GM19328 (cell line): ENCODE measurements at regions not wholly inside any gene's neighbourhood (a gene's known extent, or its start where the extent isn't known, plus 50 kb on each side); places are given as distances from the start of the nearest gene placed in this dataset.

Experiments
- ATAC-seq: cut with Tn5 transposase; IDR thresholded peaks from one replicate; pipeline ENCODE4 v1.9.1; 2021; ENCODE audit warnings: mild to moderate bottlenecking, moderate library complexity; ENCODE audit not compliant: unreplicated experiment

DNA sequence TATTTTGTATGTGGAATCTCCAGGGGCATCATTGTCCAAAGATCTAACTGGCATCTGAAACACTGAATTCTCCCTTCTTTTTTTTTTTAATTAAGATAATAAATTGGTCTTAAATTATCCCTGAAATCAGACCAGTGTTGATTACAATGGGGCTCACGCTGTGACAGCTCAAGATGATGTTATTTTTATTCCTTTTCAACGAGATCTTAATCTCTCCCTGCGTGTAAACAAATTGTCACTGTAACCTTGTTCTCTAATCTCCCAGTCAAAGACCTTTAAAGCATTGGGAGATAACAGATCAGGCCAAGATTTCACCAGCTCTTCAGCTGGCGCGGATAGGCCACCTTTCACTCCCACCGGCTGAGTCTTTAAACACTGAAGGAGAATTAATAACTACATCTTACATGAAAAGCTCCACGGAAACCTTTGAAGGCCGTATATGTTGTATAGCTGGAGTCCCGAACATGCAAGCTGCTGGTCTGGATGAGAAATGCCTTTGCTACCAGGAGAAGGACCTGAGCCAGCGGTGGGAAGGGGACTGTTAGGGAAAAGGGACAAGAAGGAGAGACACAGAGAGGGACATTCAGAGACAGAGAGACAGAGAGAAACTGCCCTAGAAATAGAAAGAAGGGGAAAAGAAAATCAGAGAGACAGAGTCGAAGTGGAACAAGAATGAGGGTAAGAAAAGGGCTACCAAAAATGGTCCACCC is 418.8 kb upstream of the NR2F2 start:
- ATAC-seq = no peak

DNA sequence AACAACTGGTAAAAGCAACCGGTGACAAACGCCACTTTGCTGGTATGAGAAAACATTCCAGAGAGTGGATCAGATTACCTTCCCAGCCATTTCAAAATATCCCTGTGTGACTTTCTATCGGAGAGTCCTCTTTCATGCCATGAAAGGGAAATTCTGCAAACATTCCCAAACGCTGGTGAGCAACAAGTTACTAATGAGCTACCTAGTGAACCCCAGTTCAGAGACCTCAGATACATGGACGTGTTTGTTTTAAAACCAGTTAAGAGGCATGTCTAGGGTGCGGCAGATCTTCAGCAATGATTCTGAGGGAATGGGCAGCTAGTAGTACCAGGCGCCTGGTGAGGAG is 418.2 kb upstream of the NR2F2 start:
- no peak for ATAC-seq

DNA sequence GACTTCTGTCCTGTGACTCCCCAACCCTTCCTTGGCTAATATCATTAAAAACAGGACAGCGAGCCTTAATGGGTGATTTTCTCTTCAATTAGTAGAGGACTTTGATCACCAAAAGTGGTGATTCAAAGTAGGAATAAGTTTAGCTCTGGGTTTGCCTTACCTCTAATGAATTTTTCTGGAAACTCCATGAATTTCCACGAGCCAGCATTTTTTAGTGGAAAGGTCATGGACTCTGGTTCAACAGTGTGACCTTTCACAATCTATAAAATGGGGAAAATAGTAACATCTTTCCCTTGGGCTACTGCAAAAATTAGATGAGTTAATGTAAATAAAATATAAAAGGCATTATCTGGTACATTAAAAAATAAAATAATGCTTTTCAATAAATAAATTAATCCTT is 417.8 kb upstream of the NR2F2 start:
- ATAC-seq = no peak

DNA sequence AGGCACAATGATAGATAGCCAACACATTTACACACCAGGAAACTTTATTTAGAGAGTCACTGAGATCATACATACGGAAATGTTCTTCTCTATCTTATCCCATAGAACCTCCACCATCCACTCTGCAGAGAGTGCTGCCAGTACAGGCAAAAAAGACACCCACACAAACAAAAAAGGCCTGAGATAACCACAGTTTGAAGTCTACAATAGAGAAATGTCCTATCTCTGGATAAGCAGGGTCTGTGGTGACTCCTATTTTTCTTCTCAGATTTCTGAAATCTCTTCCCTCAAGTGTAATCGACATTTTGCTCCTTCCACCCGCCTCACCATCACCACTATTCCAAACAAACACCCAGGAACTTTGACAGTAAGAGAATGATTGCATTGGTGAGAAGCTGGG is 413.9 kb upstream of the NR2F2 start:
- ATAC-seq = no peak

DNA sequence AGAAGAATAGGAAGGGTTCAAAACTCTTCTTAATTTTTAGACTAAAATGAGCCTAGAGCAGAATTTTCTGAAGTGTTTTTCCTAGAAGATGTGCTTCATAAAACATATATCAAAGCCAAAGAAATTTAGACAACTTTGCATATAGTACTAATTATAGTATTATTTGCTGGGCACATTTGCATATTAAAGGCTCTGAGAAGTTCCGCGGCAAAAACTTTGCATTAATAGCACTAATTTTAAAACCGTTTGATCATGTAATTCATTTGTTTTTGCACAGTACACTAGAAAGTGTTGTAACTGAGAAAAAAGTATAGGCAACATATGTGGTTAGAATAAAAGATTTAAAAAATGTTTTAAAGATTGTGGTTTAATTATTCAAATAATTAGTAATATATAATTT is 412.0 kb upstream of the NR2F2 start:
- no peak for ATAC-seq

DNA sequence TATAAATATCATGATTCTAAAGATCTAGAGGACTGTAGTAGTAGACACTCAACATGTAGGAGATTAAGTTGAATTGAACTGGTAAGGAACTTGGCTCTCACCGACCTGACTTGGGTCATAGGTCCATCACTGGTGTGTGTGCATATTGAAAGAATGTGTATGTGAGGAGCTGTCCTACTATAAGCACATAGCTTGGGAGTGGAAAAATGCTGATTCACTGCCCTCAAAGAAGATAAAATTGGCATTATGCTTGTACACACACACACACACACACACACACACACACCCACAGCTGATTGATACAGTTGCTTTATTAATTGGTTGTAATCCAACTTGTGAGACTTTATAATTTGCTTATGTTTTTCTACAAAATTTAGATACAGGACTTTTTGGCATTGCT is 411.0 kb upstream of the NR2F2 start:
- ATAC-seq = no peak

DNA sequence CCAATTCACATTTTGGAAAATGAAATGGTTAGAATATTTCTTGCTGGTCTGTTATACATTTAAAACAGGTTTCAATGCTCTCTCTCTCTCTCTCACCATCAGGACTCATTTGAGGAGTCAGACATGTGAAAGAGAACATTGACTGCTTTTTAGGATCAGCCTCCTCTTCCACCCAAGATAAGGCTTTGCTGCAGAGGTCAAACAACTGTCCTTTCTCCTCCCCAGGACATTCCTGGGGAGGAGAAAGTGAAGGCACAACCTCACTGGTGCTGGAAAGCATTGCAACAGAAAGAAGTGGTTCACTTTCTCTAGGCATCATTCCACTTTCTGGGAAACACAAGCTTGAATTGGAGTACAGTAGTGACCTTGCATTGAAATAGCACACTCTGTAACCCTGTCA is 409.1 kb upstream of the NR2F2 start:
- ATAC-seq = no peak

DNA sequence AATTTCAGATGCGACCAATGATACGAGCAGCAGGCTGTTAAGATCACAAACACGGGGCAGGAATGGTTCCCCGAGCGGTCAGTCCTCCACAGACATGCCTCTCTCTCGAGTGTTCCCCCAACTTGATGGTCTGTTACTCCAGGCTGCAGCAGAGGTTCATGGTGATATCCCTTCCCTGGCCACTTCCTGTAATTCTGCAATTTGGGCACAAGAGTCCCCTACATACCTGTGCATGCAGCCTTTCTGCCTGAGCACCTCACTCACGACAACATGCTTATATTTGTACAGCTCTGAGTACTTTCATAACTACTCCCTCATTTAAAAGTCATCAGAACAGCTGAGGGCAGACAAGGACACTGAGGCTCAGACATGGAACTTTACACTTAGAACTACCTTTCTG is 408.1 kb upstream of the NR2F2 start:
- ATAC-seq = no peak

DNA sequence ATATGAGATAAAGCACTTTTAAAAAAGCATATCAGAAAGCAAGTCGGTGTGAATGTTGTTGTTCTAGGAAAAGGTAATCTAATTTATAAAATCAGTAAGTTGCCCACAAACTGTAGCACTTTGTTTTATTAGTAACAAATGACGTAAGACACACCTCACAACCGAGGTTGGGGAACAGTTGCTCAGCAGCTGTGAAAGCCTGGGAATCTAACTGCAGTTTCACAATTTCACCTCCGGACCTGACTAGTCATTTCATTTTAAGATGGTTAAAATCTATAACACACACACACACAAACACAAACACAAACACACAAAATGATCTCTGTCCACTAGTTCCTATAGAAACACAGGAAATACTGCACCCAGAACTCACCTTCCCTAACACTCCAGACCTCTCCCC is 406.7 kb upstream of the NR2F2 start:
- ATAC-seq = no peak

DNA sequence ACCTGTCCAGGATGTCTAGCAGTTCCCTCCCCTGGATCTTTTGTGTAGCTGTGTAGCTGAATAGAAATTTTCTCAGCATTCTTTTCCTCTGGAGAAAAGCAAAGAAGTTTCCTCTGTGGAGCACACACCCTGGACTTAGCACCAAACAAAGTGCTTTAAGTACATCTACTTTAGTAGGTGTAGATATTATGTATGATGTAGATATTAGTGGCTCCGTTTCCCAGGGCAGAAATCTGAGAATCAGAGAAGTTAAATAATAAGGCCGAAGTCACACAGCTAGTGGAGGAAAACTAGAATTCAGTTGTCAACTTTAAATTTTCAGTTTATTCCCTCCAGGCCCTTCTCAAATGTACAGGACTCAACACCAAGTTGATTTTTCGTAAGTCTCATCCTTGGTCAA is 401.7 kb upstream of the NR2F2 start:
- ATAC-seq = no peak

DNA sequence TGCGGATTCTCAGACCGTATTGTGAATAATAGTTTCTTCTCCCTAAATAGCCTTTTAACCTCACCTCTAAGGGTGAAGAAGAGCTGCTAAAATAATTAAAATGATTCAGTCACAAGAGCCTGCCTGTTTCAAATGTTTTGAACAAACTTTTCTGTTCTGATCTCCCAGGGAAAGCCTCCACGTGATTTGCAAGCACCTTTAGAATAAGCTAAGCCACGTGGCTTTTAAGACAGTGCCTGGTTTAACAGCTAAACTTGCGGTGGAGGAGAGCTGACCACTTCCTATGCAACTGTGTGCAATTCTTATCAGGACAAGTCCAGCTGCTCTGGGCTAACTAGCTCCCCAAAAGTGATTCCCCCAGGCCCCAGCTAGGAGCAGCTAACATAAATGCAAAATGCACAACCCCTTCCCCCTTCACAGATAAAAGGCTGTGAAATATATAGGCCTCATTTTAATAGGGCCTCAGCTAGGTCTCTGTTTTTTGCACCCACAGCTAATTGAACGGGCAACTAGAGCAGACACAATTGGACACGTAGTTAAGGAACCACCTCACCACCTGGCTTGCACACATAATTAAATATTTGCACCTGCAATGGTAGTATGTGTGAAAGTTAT is 401.2 kb upstream of the NR2F2 start:
- no peak for ATAC-seq

DNA sequence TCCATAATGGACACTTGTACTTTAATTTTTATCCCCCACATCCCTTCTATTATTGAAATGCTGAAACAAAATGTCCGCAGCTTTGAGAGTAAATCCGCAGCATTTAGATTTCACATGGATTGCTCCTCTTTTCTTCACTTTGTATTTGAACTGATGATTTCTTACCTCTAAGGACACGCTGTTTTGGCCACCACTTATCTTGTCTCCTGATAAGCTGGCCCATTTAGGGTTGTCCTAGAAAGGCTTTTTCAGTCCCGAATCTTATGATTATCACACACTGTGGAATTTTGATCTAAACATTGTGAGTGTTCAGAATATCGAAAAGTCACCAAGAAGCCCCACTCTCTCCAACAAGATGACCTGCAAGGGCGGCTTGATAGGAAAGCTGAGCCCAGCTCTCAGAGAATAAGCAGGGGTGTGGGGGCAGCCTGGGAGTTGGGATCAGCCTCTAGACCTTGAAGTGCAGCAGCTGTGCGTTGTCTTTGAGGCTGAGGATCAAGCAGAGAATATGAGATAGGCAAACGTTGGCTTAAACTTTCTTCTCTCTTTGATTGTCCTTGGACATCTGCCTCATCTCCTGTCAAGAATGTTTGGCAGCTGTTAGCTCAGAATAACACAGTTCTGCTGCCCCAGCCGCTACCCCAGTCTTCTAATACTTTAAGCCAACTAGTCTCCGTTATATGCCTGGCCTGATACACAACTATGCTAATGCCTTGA is 399.7 kb upstream of the NR2F2 start:
- ATAC-seq = no peak

DNA sequence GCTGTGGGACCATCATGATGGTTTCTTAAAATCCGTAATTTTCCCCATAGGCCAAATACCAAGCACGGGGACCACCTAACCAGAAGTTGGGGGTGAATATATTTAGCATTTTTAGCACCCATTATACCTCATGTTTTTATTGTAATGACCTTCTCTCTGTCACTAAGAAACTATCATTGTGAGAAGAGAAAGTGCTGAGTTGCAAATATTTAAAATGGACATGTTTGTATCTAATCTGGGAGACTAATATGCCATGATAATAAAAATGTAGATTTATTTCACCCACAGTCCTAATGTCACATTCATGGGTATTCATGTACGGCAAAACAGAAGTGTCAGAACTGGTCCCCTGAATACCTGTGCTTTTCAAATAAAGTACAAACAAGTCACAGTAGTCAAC is 398.9 kb upstream of the NR2F2 start:
- no peak for ATAC-seq

DNA sequence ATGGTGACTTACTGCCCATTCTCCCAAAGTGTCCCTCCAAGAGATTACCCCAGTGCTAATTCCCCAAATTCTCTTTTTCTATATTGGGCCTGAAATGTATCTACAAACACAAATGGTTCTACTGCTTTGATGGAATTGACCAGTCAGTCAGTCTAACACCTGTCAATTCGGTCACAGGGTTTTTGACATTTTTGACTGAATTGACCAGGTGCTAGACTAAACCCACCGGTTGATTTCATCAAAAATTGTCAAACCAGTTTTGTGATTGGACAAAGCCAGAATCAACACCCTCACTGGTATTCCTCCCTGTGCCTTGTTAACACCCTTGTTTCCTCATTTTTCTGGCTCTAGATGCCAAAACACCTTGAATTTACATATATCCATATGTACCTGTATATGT is 398.4 kb upstream of the NR2F2 start:
- no peak for ATAC-seq

DNA sequence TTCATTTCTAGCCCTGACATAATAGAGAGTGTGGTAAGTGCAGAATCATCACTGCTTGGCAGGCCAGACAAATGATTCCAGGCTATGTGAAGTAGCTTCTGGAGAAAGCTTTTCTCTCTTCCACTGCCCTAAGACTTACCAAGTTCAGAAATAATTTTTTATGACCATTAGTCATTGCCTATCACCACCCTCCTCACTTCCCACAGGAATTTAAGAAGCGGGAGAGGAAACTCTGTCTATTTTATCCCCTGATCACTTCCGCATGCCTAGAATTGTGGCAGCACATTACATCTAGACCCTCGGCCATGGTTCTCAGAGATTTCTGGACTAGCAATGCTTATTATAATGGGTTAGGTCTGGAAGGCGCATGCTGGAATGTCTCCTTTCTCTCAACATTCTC is 397.8 kb upstream of the NR2F2 start:
- ATAC-seq = no peak

DNA sequence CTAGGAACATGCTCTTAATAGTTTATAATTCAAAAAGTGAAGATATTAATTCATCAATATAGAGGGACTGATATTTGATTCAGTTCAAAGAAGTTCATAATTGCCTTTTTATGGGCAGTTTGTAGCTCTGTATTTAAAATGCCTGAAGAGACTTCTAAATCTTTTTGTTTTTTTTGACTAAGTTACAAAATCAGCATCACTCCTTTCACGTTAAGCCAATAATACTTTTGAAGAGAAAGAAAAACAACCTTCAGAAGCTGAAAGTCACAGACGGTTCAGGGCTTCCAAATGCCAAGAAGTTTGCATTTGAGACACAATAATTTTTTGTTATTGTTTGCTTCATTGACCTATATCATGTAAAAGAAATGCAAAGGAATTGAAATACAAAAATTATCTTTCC is 394.6 kb upstream of the NR2F2 start:
- ATAC-seq = no peak

DNA sequence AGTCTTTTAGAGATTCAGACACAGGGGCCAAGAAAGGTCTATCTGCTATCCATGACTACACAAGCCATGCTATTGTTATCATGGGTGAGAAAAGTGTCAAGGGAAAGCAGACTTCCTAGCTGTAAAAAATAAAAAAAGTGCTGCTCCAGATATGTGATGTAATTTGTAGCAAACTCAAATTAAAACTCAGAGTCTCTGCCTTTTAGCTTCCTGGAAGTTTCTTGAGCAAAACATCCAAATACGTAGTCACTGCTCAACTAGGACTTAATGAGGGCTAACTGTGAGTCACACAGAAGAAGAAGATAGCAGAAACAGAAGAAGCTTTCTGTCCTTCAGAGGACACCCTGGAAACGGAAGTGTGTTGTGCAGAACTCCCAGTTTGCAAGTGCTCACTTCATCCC is 393.4 kb upstream of the NR2F2 start:
- ATAC-seq = no peak

DNA sequence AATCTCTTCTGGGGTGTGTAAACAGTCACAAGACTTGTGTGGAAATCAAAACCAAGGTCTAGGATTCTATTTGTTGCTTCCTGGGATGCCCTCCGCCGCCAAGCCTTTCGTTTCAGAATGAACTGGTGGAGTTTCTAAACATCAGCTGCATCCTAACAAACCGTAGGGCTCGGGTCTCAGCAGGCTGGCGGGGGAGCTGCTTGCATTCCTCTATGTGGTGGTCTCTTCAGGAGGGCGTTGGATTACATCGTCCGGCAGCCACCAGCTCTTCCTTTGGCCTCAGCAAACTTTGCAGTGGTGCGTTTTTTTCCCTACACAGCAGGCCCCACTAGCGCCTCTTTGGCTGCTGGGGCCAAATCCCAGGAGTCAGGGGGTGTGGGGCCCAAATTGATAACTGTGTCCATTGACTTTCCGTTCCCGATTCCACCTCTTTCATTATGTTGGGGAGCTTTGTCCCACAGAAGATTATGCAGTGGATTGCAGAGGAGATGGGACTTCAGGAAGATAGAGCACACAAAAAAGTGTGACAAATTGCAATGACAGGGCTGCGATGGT is 390.0 kb upstream of the NR2F2 start:
- no peak for ATAC-seq

DNA sequence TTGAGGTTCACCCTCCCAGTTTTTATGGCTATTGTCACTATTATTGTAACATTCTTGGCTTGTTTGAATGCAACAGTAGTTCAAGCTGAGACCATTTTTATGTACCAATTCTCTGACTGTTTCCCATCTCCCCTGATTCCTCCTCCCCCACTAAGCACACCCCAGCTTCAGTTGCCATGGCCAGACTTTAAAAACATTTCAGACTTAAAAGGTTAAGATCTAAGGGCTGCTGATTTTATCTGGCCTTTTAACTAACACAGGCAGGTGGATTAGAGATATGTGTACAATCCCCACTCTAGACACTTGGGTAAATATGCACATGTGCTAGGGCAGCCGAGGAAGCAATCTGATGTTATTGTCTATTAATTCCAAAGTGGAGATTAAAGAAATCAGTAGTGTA is 386.3 kb upstream of the NR2F2 start:
- no peak for ATAC-seq

DNA sequence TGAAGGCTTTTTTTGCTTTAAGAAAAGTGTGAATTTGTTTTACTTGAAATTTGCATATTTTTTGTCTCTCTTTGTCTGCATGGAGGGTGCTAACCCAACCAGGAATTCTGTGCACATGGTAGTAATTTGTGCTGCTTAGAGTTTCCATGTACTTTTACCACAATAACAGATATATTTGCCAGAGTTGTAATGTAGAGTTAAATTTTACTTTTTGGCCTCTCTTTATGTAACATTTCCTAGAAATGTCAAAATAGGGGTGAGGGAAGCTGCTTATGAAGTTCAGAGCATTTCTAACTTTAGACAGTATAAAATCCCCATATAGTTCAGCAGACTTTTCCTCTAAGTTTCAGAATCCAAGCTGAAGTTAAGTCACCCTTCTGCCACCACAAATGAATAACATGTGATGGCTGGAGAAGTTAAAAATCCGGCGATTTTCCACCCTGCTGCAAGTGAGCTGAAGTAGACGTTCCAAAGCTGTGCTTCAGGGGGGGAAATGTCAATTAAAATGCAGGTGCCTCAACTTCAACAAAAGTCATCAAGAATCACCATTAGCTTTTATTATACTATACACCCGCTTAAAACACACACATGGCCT is 385.7 kb upstream of the NR2F2 start:
- no peak for ATAC-seq

DNA sequence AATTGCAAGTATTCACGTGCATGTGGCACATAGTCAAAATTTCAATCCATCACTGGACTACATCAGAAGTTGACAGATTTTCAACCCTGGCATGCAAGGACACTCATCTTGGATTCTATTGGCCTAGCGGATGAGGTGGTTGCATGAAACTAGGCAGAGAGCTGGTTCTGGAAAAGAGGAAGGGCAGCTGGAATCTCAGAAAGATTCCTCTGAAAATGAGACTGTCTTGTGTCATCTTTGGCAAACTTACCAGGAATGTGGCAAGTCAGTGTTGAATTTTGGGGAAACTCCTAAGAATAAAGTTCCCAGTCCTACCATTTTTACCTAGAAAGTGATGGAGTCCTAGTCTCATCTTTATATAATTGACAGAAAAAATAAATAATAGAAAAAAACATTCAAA is 384.3 kb upstream of the NR2F2 start:
- no peak for ATAC-seq

DNA sequence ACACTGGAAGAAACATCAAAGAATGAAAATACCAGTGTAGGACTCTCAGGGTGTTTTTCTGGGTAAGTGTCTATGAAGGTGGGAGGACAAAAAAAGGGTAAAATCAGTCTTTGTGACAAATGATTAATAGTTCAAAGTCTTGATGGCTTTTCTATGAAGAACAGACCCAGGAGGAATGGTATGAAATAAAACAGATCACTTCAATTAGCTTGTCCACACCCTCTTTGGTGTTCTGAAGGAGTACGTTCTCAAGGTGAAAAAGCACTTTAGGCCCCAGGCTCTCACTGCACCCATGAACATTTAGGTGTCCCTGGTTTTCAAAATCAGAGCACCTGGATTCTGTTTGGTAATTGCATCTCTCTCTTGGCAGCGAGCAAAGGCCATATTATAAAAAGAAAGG is 383.6 kb upstream of the NR2F2 start:
- ATAC-seq = no peak
